ENCODE measurements at regions not wholly inside any gene's neighbourhood (a gene's known extent, or its start where the extent isn't known, plus 50 kb on each side); places are given as distances from the start of the nearest gene placed in this dataset.

GRCh38 chr10:61195211-61195610 is 251.2 kb upstream of the RHOBTB1 start:
- no peak for TF ChIP-seq POLR2AphosphoS5 (IDR thresholded peaks at IDR 0.05; ENCODE audit: low read depth, low read length)
- no peak for TF ChIP-seq POLR2A (IDR thresholded peaks at IDR 0.05; ENCODE audit: low read depth, low read length)
- TF ChIP-seq SPI1 (IDR thresholded peaks at IDR 0.05; ENCODE audit: low read depth, low read length), result no peak
- TF ChIP-seq PAX5 (IDR thresholded peaks at IDR 0.05; ENCODE audit: insufficient read depth, low read length, severe bottlenecking), result no peak
